GM19238 (cell line): ENCODE measurements at regions not wholly inside any gene's neighbourhood (a gene's known extent, or its start where the extent isn't known, plus 50 kb on each side); places are given as distances from the start of the nearest gene placed in this dataset.
A peak's percentile ranks its signal among the peaks of the same experiment; 100 is the strongest.
"Not testable (repeated sequence)": the region's sequence is repeated elsewhere in the genome, so short reads cannot be mapped to it uniquely, and the experiment has no call there.

Source experiments
- DNase-seq: peaks from one replicate; pipeline ENCODE4 v3.0.0; 2011; ENCODE audit warnings: low spot score; ENCODE audit not compliant: insufficient read length

DNA sequence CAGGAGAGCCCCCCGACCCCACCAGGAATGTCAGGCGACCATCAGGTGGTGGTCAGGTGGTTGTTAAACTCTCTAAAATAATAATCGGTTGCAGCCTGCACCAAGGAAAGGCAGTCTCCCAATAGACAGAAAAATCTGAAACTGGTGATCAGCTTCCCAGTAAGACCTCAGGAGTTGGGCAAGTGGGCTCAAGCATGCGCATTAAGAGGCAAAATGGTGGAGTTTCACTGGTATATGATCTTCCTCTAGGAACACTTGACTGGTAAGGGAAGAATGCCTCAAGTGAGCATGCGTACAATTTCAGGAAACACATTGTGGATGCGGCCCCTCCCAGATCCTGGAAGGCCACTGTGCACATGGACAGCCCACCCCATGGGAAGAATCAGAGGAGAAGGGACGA, 619.9 kb downstream of the TYW1 start:
- DNase-seq = no peak

DNA sequence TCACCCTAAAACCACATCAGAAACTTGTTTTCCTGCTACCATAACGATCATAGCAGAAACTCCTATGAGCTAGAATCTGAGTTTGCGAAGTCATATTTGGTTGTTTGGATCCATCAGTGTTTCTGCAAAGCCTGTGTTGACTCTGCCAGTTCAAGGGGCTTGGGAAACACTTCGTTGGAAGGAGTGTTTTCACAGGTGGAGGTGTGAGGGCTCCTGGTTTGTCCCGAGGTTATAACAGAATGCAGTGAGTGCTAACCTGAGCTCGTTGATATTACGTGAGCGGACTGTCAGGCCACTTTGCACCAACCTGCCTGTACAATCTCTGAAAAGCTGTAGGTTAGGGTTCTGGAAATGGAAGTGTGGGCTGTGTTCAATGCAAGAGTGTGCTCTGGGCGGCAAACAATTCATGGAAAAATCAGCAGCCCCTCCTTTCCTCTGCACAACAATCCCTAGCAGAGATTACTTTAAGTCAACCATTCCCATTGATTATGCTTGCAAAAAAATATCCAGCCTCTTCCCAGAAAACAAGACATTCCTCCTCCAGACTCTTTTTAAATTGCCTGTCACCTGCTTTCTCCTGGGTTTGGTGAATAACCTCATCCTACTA, 622.0 kb downstream of the TYW1 start:
- no peak for DNase-seq

DNA sequence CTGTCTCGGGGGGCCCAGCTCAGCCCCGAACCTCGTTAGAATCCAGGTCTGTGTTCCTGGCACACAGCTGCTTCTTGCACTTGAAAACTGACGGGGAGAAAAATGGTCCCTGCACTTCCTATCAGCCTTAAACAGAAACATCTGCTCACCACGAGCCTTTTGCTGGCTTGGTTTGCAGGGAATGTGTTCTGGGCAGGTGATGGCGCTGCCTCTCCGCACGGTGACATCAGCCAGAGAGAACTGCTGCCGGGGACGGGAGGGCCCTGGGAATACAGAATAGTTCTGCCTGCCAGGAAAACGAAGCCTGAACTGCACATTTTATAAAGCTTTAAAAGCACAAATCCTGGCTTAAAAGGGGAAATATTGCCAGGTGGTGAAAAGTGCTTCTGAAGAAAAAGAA, 622.5 kb downstream of the TYW1 start:
- DNase-seq = no peak

DNA sequence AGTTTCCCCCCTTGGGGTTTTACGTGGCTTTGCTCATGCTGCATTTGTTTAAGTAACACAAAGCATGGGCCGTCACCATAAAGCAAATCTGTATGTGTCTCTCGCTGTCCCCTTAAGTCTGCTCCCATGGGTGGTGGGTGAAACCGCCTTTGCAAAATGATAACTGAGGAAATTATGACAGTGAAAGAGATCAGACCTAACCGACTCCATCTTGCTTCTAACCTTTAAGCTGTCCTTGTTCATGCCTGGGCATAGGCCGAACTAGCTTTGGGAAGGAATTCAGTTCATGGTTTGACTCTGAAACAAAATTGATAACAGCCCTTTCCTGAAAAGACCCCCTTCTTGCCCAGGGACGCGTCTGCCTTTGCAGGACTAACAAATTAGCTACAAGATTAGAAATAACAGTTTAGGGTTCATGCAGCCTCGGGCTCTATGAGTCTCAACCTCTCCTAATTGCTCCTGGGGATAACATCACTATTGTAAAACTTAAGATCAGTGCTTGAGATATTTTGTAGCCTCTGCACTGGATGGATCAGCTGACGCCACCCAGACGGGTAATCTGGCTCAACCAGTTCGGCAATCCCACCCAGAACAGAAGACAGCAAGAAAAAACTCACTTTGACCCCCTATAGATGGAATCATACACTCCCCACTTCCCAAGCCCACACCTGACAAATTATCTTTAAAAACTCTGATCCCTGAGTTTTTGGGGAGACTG, 623.7 kb downstream of the TYW1 start:
- no peak for DNase-seq

DNA sequence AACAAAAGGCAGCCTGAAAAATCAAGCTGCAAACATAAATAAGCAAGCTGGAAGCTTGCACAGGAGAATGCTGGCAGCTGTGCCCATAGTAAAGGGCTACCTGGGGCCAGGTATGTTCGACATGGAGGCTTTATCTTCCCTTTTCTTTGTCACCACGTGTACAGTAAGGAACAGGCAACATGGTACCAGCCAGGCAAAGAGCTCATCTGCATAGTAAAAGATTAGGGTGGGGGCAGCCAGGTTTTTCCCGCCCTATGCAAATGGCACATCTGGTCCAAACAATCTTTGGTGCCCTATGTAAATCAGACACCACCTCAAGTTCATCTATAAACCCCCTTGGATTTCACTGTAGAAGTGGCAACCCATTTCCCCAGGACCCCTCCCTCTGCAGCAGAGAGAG, 625.1 kb downstream of the TYW1 start:
- DNase-seq = no peak

DNA sequence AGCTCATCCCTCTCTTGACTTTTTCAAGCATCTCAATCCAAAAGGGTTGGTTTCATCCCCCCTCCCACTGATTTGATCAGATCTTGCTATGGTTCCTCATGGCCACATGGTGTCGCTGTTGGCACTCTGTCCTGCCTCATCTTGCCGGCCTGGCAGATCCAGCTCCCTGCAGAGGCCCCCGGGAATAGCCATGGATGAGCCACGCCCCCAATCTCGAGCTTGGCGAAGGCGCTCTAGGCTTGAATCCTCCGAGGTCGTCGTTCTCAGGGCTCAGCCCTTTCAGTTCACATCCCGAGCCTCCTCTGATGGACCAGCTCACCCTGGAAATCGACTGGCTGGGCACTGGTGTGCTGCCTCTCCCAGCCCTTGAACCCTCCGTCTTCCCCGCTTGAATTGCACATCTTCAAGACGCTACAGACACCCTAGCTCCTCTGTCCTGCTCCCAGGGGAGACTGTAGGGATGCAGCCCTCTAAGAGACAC, 628.7 kb downstream of the TYW1 start:
- peak; percentile 12 for DNase-seq

DNA sequence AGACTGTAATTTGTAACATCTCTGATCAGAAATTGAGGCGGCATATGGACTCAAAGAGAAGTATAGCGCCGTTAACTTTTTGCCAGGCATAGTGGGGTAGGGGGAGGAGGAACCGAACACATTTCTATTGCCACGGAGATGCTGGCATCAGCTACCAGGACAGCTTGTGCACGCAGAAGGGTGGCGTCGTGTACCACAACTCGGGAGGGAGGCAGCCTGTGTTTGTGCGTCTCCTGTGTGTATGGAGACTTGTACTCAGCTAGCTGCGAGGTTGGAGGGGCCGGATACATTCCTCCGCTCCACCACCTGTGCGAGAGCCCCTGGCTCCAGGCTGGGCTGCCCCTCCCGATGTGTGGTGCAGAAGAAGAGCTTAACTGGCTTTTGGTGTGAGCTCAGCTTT, 634.8 kb downstream of the TYW1 start:
- no peak for DNase-seq

DNA sequence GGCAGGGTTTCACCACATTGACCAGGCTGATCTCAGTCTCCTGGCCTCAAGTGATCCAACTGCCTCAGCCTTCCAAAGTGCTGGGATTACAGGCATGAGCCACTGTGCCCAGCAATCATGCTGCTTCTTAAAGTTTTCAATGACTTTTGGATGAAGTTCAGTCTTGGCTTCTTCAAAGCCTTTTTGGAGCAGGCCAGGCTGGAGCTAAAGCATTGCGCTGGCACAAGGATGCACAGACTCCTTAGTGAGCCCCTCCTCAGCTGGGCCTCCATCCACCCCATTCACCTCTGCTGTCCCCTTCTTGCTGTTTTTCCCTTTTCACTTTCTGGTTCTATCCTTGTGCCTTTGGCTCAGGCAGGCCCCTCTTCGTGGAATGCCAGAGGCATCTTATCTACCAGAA, 638.6 kb downstream of the TYW1 start:
- no peak for DNase-seq

DNA sequence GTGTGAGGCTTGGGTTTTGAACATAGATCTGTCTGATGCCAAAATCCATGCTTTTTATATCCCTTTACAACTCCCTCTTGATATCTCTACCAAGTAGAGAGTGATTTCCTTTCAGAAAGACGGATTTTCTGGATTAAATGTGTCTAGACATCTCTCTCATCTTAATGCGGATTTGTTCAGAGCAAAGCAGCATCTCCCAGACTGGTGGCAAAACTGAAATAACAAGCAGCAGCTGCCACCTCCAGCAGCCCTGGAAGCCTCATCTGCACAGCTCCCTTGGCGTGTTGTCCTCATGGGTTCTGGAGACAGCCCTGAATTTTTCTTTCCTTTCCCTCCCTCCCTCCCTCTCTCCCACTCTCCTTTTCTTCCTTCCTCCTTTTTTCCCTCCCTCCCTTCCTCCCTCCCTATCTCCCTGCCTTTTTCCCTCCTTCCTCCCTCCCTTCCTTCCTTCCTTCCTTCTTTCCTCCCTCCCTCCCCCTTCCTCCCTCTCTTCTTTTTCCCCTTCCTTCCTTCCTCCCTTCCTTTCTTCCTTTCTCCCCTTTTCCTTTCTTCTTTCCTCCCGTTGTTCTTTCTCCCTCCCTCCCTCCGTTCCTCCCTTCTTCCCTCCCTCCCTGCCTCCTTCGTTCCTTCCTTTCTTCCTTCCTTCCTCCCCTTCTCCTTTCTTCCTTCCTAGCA, 639.9 kb downstream of the TYW1 start:
- no peak for DNase-seq

DNA sequence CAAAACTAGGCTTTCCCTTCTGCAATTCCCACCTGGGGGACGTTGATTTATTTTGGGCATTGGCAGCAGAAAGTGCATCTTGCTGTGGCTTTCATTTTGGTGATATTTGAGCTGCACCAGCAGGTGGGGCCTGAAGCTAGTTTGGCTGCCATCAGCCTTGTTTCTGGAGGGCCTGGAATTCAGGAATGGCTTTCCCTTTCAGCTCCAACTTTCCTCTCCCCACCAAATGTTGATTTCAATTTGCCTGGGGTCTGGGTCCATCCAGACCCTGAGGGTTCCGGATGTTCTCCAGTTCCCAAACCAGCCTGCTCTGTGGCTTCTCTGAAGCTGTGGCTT, 640.4 kb downstream of the TYW1 start:
- DNase-seq = no peak

DNA sequence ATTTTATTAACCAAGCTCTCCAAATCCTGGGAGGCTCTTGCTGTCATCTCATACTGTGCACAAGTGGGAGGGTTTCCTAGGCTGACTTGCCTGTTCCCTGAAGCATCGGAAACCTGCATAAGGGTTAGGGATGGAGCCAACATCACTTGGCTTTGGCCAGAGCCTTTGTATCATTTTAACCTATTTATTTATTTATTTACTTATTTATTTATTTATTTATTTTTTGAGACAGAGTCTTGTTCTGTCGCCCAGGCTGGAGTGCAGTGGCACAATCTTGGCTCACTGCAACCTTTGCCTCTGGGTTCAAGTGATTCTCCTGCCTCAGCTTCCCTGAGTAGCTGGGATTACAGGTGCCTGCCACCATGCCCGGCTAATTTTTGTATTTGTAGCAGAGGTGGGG, 645.9 kb downstream of the TYW1 start:
- DNase-seq = not testable (repeated sequence)

DNA sequence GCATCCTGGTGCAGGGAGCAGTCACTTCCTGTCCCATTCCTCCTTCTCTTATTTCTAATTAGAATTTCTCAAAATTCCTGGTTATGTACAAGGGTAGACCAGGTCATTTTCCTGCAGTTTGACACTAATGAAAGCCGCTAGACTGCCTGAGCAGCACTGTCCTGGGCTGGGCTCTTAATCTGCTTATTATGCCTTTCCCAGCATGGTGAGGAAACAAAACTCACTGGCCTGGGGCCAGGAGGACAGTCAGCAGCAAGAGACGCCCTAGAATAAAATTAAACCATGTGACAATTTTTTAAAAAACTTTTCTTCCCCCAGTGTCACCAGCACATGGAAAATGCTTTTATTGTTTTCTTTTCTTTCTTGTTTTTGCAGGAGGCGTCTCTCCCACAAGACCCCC, 647.5 kb downstream of the TYW1 start:
- DNase-seq = no peak

DNA sequence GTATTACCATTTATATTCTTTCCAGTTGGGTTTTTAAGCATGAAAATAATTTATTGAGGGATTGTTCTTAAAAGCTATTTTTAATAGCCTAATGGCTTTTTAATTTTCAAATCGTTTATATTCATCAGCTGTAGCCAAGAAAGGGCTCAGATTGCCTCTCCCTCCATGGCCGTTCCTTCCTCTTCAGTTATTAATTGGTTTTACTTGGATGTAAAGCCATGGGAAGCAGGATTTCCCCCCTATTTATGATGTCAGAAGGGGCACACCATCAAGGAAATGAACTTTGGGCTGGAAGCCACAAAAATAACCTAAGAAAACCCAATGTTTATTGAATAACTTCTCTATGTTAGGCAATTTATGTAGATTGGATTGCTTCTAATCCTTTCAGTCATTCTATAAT, 656.3 kb downstream of the TYW1 start:
- no peak for DNase-seq

DNA sequence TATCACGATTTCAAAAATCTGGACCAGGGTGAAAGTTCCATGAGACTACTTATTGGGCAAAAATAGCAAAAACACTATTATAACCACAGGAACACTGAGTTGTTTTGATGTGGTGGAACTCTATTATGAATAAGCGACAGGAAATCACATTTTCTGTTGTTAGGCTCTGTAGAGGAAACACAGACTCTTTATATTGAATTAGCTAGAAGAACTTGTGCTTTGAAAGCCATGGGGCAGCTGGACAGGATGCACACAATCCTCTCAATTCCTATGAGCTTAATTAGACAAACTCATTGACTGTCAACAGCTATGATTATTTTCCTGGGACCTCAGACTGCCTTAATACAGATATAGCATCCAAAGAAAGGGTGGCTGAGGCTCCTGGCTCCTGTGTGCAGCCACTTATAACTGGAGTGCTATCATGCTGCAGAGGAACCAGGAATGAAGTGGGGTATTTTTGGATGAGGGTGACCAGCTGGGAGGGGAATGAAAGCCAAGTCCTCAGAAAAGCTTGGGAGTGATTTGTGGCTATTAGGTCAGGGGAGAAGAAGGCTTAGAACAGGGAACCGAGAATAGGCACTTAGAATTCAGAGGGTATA, 657.3 kb downstream of the TYW1 start:
- DNase-seq = no peak

DNA sequence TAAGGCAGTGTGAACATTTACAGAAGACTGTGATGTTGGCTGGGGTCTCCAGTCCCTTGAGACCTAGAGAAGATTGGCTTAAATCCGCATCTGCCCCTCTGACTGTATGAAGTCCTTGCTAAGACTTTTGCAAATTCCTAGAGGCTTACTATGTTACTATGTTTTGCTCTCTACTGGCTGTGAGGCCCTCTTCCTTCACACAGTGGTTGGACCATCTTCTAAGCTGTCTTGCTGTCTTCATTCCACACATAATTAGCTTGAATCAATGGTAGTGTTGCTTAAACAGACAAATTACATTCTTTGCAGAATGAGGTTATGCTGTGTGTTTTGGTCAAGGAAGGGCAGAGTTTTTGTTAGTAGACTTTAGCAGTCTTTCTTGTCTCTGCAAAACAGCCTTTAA, 658.0 kb downstream of the TYW1 start:
- DNase-seq = no peak

DNA sequence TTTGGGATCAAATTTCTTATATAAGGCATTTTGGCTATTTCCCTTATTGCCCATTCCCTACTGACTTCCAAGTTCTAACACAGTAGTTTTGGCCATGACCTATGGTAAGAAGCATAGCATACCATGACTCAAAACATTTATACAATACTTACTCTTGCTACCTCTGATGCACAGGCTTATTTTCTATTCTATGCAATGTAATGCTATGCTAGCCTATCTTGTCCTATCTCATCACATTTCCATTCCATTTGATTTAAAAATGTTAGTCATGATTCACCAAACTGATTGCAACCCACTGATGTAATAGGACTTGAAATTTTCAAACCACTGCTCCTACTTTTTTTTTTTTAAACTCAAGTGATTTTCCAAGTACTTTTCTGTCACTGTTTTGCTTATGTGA, 658.5 kb downstream of the TYW1 start:
- no peak for DNase-seq

DNA sequence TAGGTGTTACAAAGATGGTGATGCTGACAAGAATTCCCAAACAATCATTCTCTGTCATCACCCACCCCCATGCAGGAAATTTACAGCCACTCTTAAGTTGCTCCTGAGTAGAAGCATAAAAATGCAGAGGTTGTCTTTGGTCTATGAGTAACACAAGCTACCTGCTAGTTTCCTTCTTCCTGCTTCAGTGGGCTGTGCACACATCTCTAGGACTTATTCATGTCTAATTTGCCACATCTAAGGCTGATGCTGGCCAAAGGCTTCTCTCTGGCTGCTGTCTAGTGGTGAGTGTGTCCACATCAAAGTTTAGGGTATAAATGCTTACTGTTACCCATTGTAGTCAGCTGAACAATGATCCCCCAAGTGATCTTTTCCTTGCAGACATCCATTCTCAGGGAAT, 662.5 kb downstream of the TYW1 start:
- no peak for DNase-seq

DNA sequence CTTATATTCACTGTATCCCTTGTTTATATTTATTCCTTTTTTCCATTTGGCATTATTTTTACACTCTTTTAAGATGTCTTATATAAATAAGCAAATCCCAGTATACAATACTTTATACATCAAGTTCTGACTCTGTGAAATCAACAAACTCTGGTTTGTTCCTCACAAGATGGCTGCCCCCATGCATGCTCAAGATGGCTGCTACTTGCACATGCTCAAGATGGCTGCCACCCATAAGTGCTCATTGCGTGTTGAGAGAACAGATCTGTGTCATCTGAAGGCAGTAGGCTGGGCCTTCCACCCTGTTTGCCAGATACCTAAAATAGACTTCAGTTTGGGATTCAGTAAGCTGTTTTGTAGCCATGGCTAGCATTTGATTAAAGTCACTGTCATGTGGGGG, 666.2 kb downstream of the TYW1 start:
- DNase-seq = no peak

DNA sequence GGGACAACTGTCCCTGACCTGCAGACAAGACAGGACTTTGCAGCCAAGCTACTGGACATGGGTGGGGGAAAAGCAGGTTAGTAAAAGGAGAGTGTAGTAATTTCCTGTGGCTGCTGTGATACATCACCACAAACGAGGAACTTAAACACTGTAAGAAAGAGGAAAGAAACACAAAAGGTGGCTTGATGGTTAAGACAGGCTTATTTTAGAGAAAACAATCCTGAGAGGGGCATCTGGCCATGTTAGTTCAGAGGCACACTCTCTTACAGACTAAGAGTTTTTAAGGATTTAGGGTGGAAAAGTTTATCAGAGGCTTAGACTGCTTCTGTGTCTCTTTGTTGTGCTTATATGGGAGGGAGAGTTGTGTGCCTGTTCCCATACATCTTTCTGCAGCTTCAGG, 667.0 kb downstream of the TYW1 start:
- DNase-seq = no peak

DNA sequence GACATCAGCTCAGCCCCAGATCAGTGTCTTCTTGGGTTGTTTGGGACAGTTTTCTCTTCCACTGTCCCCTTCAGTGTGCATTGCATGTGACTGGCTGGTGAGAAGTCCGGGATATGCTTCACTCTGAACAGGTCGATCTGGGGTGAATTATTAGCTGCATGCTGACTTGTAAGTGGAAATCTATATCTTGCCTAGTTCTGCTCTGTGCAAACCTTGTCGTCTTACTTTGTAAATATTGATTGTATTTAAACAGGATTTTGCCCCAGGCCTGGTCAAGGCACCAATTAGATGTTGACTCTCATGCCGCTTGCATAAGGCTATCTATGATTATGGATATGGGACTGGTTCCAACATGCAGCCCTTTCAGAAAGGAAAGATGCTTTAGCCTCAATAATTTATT, 669.7 kb downstream of the TYW1 start:
- DNase-seq = not testable (repeated sequence)

DNA sequence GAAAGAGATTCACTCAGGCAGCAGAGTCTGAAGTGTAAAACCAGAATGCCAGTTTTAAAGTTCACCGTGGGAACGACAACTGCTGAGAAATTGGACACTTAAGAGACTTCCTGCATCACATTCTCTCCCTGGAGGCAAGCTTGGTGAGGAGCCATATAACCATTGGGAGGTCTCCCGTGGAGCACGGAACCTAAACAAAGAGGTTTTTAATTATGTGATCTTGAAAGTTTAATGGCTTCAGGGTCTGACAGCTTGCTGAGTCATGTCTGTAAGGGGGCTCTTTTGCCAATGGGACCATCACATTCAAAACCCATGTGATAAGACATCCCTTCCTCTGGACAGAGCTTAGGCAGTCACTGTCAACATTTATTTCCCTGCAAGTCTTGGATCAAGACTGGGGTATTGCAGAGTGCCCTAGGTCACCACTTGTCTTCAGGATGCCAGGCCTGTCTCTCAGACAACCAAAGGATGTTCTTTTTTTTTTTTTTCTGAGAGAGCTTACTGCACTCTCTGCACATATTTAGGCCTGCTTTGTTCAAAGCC, 674.4 kb downstream of the TYW1 start:
- DNase-seq = no peak

DNA sequence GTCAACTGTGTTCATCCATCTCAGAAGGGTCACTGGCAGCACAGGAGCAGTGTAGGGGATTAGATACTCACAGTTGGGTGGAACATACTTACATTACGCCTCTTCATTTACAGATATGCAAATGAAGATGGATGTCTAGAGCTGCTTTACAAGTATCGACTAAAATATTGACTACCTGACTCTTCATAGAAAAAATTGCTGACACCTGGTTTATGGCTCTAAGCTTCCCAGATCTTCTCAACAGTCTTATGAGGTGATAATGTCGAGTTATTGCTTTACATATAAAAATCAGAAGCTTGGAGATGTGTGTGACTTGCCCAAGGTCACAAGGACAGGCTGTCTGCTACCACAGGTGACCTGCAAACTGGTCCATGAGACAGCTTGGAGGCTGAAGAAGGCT, 677.2 kb downstream of the TYW1 start:
- no peak for DNase-seq
